Panc1 (cell line): ENCODE measurements at regions not wholly inside any gene's neighbourhood (a gene's known extent, or its start where the extent isn't known, plus 50 kb on each side); places are given as distances from the start of the nearest gene placed in this dataset.

Source experiments
- ATAC-seq: fragments of 200-7000 bp; cut with Tn5 transposase; 2 replicates; pipeline ENCODE4 v1.9.1; 2020; ENCODE audit warnings: mild to moderate bottlenecking, moderate library complexity
- BruUV-seq: library from RNA; stranded (reverse); fragments of 400-500 nt; replicated peaks from 2 replicates; lab custom pipeline; 2021; lab: Mats Ljungman, UMichigan
- CTCF ChIA-PET: fragments of 300-600 bp; sonication (Branson Sonifier 250); formaldehyde crosslinking; loops from one replicate; lab custom pipeline; 2022; ENCODE audit warnings: antibody characterized with exemption; lab: Charles Lee
- POLR2A ChIA-PET: fragments of 300-600 bp; sonication (Branson Sonifier 250); formaldehyde crosslinking; loops from one replicate; lab custom pipeline; 2022; ENCODE audit warnings: antibody characterized with exemption; lab: Charles Lee
- DNase-seq: peaks from one replicate; pipeline ENCODE4 v3.0.0-alpha.2; 2010; ENCODE audit warnings: low read depth, low spot score
- H3K27ac ChIP-seq: 2 replicates; pipeline ENCODE4 v1.5.1; 2011; ENCODE audit warnings: mild to moderate bottlenecking, low read length, inconsistent platforms
- H3K27me3 ChIP-seq: fragments of 200-500 bp; sonication (Bioruptor generic); 2 replicates; pipeline ENCODE4 v1.6.0; 2014; ENCODE audit warnings: low read length, inconsistent platforms; ENCODE audit not compliant: control insufficient read depth, insufficient read depth
- H3K36me3 ChIP-seq: fragments of 200-500 bp; sonication (Bioruptor generic); 2 replicates; pipeline ENCODE4 v1.5.1; 2014; ENCODE audit warnings: inconsistent platforms, mild to moderate bottlenecking, low read length, moderate library complexity; ENCODE audit not compliant: control insufficient read depth, insufficient read depth
- H3K4me1 ChIP-seq: 2 replicates; pipeline ENCODE4 v1.5.1; 2011; ENCODE audit warnings: inconsistent platforms, mild to moderate bottlenecking, low read length, moderate library complexity; ENCODE audit not compliant: control insufficient read depth, insufficient read depth
- H3K4me3 ChIP-seq, 2 experiments: 2 replicates each; pipeline ENCODE4 v1.5.1; 2011 to 2012; ENCODE audit warnings: low read depth in 2 of 2, low read length in 2 of 2, mild to moderate bottlenecking in 2 of 2, inconsistent platforms in 1 of 2, moderate library complexity in 1 of 2
- H3K9me3 ChIP-seq: fragments of 200-500 bp; sonication (Bioruptor generic); 2 replicates; pipeline ENCODE4 v1.5.1; 2014; ENCODE audit warnings: low read depth, mild to moderate bottlenecking, inconsistent platforms, low read length, moderate library complexity; ENCODE audit not compliant: control insufficient read depth, insufficient read depth
- POLR2AphosphoS5 ChIP-seq: IDR thresholded peaks from 2 replicates; pipeline ENCODE4 v1.6.1; 2012; ENCODE audit warnings: mild to moderate bottlenecking, low read depth, low read length, moderate library complexity
- SIN3A ChIP-seq: IDR thresholded peaks from 2 replicates; pipeline ENCODE4 v1.6.1; 2012; ENCODE audit warnings: low read depth, mild to moderate bottlenecking, low read length, moderate library complexity, borderline replicate concordance; ENCODE audit not compliant: insufficient read depth
- TCF7L2 ChIP-seq: IDR thresholded peaks from 2 replicates; pipeline ENCODE4 v1.6.1; 2011; ENCODE audit warnings: mild to moderate bottlenecking, low read depth, low read length, inconsistent platforms
- in situ Hi-C: cut with HindIII; loops from 2 replicates; pipeline ENCODE4 v1.10.0; 2016; ENCODE audit warnings: low sequenced_read_pairs, low pct_unique_long_range_greater_than_20kb
- intact Hi-C: fragments of 100-400 bp; cut with micrococcal nuclease; formaldehyde crosslinking; loops from one replicate; pipeline ENCODE4 v1.10.0; 2022; ENCODE audit not compliant: unreplicated experiment
- TF ChIP-seq, protein P1 (sequence below): fragments of 450-650 bp; IDR thresholded peaks from 2 replicates; pipeline ENCODE4 v1.5.1; 2017; ENCODE audit warnings: mild to moderate bottlenecking
- TF ChIP-seq, protein P2 (sequence below), 2 experiments: IDR thresholded peaks; 2 replicates each; pipeline ENCODE4 v1.6.1; 2011 to 2012; ENCODE audit warnings: low read depth in 2 of 2, control low read depth in 1 of 2, low read length in 1 of 2, mild to moderate bottlenecking in 1 of 2, moderate library complexity in 1 of 2; ENCODE audit not compliant: insufficient read depth in 1 of 2

DNA sequence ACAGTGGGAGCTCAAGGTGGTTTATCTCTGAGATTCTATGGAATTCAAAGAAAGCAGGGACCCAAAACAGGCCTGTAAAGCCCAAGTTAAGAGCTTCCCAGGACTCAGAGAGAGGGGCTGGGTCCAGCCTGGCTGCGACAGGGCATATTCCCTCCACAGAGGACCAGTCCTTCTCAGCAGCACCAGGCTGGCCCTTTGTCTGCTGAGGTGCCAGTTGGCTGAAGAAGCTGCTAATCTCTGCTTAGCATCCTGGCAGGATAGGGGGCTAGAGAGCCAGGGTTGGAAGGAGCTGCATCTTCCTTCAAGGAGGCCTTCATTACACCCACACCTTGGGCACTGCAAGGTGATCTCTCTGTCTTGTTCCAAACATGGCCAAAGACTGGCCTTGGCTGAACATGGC, 68.3 kb upstream of the TUNAR start:
- Histone ChIP-seq H3K36me3 (no peaks in the 10 kb centered on the region), H3K27ac (no peak overlapping the region), H3K9me3 (no peaks in the 10 kb centered on the region), H3K4me3 (no peak overlapping the region), H3K27me3 (no peaks in the 10 kb centered on the region), H3K4me1 (no peaks in the 10 kb centered on the region)
- intact Hi-C loops (no loop called here), in situ Hi-C loops (no loop called here)
- DNase-seq (no peak), ATAC-seq (no peak)
- TF ChIP-seq TCF7L2, result no peak
- no peak for TF ChIP-seq POLR2AphosphoS5
- TF ChIP-seq, protein P1, sequence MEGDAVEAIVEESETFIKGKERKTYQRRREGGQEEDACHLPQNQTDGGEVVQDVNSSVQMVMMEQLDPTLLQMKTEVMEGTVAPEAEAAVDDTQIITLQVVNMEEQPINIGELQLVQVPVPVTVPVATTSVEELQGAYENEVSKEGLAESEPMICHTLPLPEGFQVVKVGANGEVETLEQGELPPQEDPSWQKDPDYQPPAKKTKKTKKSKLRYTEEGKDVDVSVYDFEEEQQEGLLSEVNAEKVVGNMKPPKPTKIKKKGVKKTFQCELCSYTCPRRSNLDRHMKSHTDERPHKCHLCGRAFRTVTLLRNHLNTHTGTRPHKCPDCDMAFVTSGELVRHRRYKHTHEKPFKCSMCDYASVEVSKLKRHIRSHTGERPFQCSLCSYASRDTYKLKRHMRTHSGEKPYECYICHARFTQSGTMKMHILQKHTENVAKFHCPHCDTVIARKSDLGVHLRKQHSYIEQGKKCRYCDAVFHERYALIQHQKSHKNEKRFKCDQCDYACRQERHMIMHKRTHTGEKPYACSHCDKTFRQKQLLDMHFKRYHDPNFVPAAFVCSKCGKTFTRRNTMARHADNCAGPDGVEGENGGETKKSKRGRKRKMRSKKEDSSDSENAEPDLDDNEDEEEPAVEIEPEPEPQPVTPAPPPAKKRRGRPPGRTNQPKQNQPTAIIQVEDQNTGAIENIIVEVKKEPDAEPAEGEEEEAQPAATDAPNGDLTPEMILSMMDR, result no peak
- TF ChIP-seq, protein P2, sequence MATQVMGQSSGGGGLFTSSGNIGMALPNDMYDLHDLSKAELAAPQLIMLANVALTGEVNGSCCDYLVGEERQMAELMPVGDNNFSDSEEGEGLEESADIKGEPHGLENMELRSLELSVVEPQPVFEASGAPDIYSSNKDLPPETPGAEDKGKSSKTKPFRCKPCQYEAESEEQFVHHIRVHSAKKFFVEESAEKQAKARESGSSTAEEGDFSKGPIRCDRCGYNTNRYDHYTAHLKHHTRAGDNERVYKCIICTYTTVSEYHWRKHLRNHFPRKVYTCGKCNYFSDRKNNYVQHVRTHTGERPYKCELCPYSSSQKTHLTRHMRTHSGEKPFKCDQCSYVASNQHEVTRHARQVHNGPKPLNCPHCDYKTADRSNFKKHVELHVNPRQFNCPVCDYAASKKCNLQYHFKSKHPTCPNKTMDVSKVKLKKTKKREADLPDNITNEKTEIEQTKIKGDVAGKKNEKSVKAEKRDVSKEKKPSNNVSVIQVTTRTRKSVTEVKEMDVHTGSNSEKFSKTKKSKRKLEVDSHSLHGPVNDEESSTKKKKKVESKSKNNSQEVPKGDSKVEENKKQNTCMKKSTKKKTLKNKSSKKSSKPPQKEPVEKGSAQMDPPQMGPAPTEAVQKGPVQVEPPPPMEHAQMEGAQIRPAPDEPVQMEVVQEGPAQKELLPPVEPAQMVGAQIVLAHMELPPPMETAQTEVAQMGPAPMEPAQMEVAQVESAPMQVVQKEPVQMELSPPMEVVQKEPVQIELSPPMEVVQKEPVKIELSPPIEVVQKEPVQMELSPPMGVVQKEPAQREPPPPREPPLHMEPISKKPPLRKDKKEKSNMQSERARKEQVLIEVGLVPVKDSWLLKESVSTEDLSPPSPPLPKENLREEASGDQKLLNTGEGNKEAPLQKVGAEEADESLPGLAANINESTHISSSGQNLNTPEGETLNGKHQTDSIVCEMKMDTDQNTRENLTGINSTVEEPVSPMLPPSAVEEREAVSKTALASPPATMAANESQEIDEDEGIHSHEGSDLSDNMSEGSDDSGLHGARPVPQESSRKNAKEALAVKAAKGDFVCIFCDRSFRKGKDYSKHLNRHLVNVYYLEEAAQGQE (IDR thresholded peaks at IDR 0.05; ENCODE audit: insufficient read depth in 1 of 2, low read depth in 2 of 2, low read length in 1 of 2), result no peak
- TF ChIP-seq SIN3A, result no peak
- ChIA-PET POLR2A (no interaction called here), CTCF (no interaction called here)
- no TSS peak for BruUV-seq

DNA sequence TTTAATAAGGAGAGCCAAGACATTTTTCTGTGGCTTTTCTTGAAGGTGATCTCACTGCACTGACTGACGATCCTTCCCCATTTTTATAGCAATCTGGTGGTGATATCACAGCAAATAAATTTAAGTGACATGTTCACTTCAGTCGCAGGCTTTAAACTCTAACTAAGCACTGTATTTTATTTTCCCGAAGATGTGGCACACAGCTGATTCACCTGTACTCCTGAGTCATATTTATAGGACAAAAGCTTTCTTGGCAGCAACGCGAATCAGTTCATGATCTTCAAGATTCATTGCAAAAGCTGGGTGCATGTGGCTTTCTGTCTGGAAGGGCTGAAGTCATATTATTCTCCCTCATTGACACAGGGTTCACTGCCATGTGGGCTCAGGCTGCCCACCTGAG, 79.8 kb upstream of the TUNAR start:
- Histone ChIP-seq H3K4me1 (no peaks in the 10 kb centered on the region), H3K27me3 (no peaks in the 10 kb centered on the region; the same call in 1 of the 2 replicates), H3K36me3 (no peaks in the 10 kb centered on the region), H3K27ac (no peak overlapping the region), H3K9me3 (no peaks in the 10 kb centered on the region), H3K4me3 (no peak overlapping the region)
- BruUV-seq, result no TSS peak
- intact Hi-C loops, result no loop called here
- POLR2A ChIA-PET, result no interaction called here
- no peak for TF ChIP-seq TCF7L2
- TF ChIP-seq SIN3A, result no peak
- TF ChIP-seq, protein P2 (IDR thresholded peaks at IDR 0.05; ENCODE audit: insufficient read depth in 1 of 2, low read depth in 2 of 2, low read length in 1 of 2), result no peak
- TF ChIP-seq, protein P1, result no peak
- no peak for TF ChIP-seq POLR2AphosphoS5
- in situ Hi-C loops, result no loop called here
- ATAC-seq (no peak), DNase-seq (no peak)
- CTCF ChIA-PET, result no interaction called here
